HuH-7 (cell line): ENCODE measurements at regions not wholly inside any gene's neighbourhood (a gene's known extent, or its start where the extent isn't known, plus 50 kb on each side); places are given as distances from the start of the nearest gene placed in this dataset.
"Not testable (repeated sequence)": the region's sequence is repeated elsewhere in the genome, so short reads cannot be mapped to it uniquely, and the experiment has no call there.

ENCODE experiments used
- DNase-seq: peaks from one replicate; pipeline ENCODE4 v3.0.0; 2011; ENCODE audit warnings: low spot score

GRCh38 chr6:139474145-139475108 lies 100.0 kb upstream of the CITED2 start:
- no peak for DNase-seq

- DNase-seq = no peak
These were observed 99.3 kb upstream of the CITED2 start for GRCh38 chr6:139473731-139474130.

- no peak for DNase-seq
These were observed 98.8 kb upstream of the CITED2 start for GRCh38 chr6:139473231-139473701.

GRCh38 chr6:139472351-139473015 lies 98.0 kb upstream of the CITED2 start:
- DNase-seq = no peak

- DNase-seq = no peak
These were observed 96.5 kb upstream of the CITED2 start for GRCh38 chr6:139470997-139471396.

GRCh38 chr6:139468178-139468819 lies 93.9 kb upstream of the CITED2 start:
- DNase-seq = no peak

GRCh38 chr6:139457476-139457875 lies 83.0 kb upstream of the CITED2 start:
- no peak for DNase-seq

- no peak for DNase-seq
These were observed 77.9 kb upstream of the CITED2 start for GRCh38 chr6:139452148-139452876.

- DNase-seq = no peak
These were observed 75.2 kb upstream of the CITED2 start for GRCh38 chr6:139449611-139450000.

GRCh38 chr6:139448998-139449610 lies 74.7 kb upstream of the CITED2 start:
- no peak for DNase-seq

GRCh38 chr6:139448051-139448649 lies 73.7 kb upstream of the CITED2 start:
- no peak for DNase-seq

GRCh38 chr6:139447656-139447975 lies 73.2 kb upstream of the CITED2 start:
- no peak for DNase-seq

- no peak for DNase-seq
These were observed 72.6 kb upstream of the CITED2 start for GRCh38 chr6:139446768-139447655.

GRCh38 chr6:139446138-139446715 lies 71.8 kb upstream of the CITED2 start:
- no peak for DNase-seq

GRCh38 chr6:139444273-139444787 lies 69.9 kb upstream of the CITED2 start:
- not testable (repeated sequence) for DNase-seq

GRCh38 chr6:139443231-139444112 lies 69.0 kb upstream of the CITED2 start:
- DNase-seq = no peak

- no peak for DNase-seq
These were observed 67.8 kb upstream of the CITED2 start for GRCh38 chr6:139442188-139442671.

- peak; percentile 24 for DNase-seq
These were observed 64.9 kb upstream of the CITED2 start for GRCh38 chr6:139439349-139439748.
